ENCODE measurements at regions not wholly inside any gene's neighbourhood (a gene's known extent, or its start where the extent isn't known, plus 50 kb on each side); places are given as distances from the start of the nearest gene placed in this dataset.

GRCh38 chr15:39132954-39133600 is 447.8 kb upstream of the THBS1 start:
- CTCF ChIA-PET, result no interaction called here
- POLR2A ChIA-PET, result no interaction called here

GRCh38 chr15:39134282-39134681 is 446.6 kb upstream of the THBS1 start:
- ChIA-PET POLR2A (no interaction called here), CTCF (no interaction called here)
- H3K4me1 ChIP-seq (ENCODE audit: control extremely low read depth in 1 of 4, control insufficient read depth in 4 of 4, insufficient read depth in 4 of 4, low read length in 3 of 4), result peaks cover 0 to 4% (median 2%) of the 10 kb centered on the region in 4 experiments
- H3K36me3 ChIP-seq (ENCODE audit: control insufficient read depth in 4 of 4, insufficient read depth in 4 of 4, low read length in 3 of 4), result no peaks in the 10 kb centered on the region
- WGBS (ENCODE audit: insufficient coverage), result no CpG with 5 or more reads among the region's 1 CpG
- H3K27ac ChIP-seq (ENCODE audit: insufficient read depth in 1 of 2, low read depth in 1 of 2, low read length in 2 of 2, poor library complexity in 1 of 2, severe bottlenecking in 2 of 2), result no peak overlapping the region
- no peak overlapping the region for H3K4me3 ChIP-seq (ENCODE audit: control insufficient read depth in 1 of 7, extremely low read depth in 1 of 7, insufficient read depth in 4 of 7, low read depth in 2 of 7, low read length in 6 of 7)
- no peaks in the 10 kb centered on the region for H3K27me3 ChIP-seq (replicated peaks in 2 of 5; ENCODE audit: control insufficient read depth in 4 of 5, insufficient read depth in 5 of 5, low read length in 4 of 5)
- no peaks in the 10 kb centered on the region for H3K9me3 ChIP-seq (ENCODE audit: control extremely low read depth in 1 of 5, control insufficient read depth in 4 of 5, insufficient read depth in 2 of 5, low read depth in 1 of 5, low read length in 4 of 5)
- no peak for DNase-seq

More at GRCh38 chr15:39132954-39133600, 447.8 kb upstream of the THBS1 start:
- Histone ChIP-seq H3K27me3 (replicated peaks in 2 of 5; ENCODE audit: control insufficient read depth in 4 of 5, insufficient read depth in 5 of 5, low read length in 4 of 5) (no peaks in the 10 kb centered on the region), H3K4me1 (ENCODE audit: control extremely low read depth in 1 of 4, control insufficient read depth in 4 of 4, insufficient read depth in 4 of 4, low read length in 3 of 4) (peaks cover 0 to 14% (median 10%) of the 10 kb centered on the region in 4 experiments), H3K27ac (ENCODE audit: insufficient read depth in 1 of 2, low read depth in 1 of 2, low read length in 2 of 2, poor library complexity in 1 of 2, severe bottlenecking in 2 of 2) (no peak overlapping the region), H3K9me3 (ENCODE audit: control extremely low read depth in 1 of 5, control insufficient read depth in 4 of 5, insufficient read depth in 2 of 5, low read depth in 1 of 5, low read length in 4 of 5) (no peaks in the 10 kb centered on the region), H3K36me3 (ENCODE audit: control insufficient read depth in 4 of 4, insufficient read depth in 4 of 4, low read length in 3 of 4) (no peaks in the 10 kb centered on the region), H3K4me3 (ENCODE audit: control insufficient read depth in 1 of 7, extremely low read depth in 1 of 7, insufficient read depth in 4 of 7, low read depth in 2 of 7, low read length in 6 of 7) (no peak overlapping the region)
- WGBS (ENCODE audit: insufficient coverage), result 70% methylated on average over 2 of the region's 2 CpGs
- DNase-seq, result peak in 2 of 3 donors; percentile 31

GRCh38 chr15:39135989-39136388 is 444.9 kb upstream of the THBS1 start:
- H3K9me3 ChIP-seq (ENCODE audit: control extremely low read depth in 1 of 5, control insufficient read depth in 4 of 5, insufficient read depth in 2 of 5, low read depth in 1 of 5, low read length in 4 of 5), result no peaks in the 10 kb centered on the region
- H3K36me3 ChIP-seq (ENCODE audit: control insufficient read depth in 4 of 4, insufficient read depth in 4 of 4, low read length in 3 of 4), result no peaks in the 10 kb centered on the region
- ChIA-PET CTCF (no interaction called here), POLR2A (no interaction called here)
- no peaks in the 10 kb centered on the region for H3K27me3 ChIP-seq (replicated peaks in 2 of 5; ENCODE audit: control insufficient read depth in 4 of 5, insufficient read depth in 5 of 5, low read length in 4 of 5)
- H3K4me3 ChIP-seq (ENCODE audit: control insufficient read depth in 1 of 7, extremely low read depth in 1 of 7, insufficient read depth in 4 of 7, low read depth in 2 of 7, low read length in 6 of 7), result no peak overlapping the region
- H3K27ac ChIP-seq (ENCODE audit: insufficient read depth in 1 of 2, low read depth in 1 of 2, low read length in 2 of 2, poor library complexity in 1 of 2, severe bottlenecking in 2 of 2), result no peak overlapping the region
- H3K4me1 ChIP-seq (ENCODE audit: control extremely low read depth in 1 of 4, control insufficient read depth in 4 of 4, insufficient read depth in 4 of 4, low read length in 3 of 4), result peaks cover 0 to 12% (median 6%) of the 10 kb centered on the region in 4 experiments
- WGBS (ENCODE audit: insufficient coverage), result 100% methylated on average over 4 of the region's 7 CpGs
- no peak for DNase-seq

- ChIA-PET CTCF (interaction anchor here (1.2 kb wide), 1 partner anchor 441 kb away, joined by 3 read pairs; no protein-coding TSS in a partner anchor), POLR2A (interaction anchor here (1.0 kb wide), 1 partner anchor 13 kb away, joined by 3 read pairs; no protein-coding TSS in a partner anchor)
- H3K9me3 ChIP-seq (ENCODE audit: control extremely low read depth in 1 of 5, control insufficient read depth in 4 of 5, insufficient read depth in 2 of 5, low read depth in 1 of 5, low read length in 4 of 5), result no peaks in the 10 kb centered on the region
- H3K4me1 ChIP-seq (ENCODE audit: control extremely low read depth in 1 of 4, control insufficient read depth in 4 of 4, insufficient read depth in 4 of 4, low read length in 3 of 4), result peaks cover 0 to 23% (median 11%) of the 10 kb centered on the region in 4 experiments
- DNase-seq, result no peak
- no peak overlapping the region for H3K4me3 ChIP-seq (ENCODE audit: control insufficient read depth in 1 of 7, extremely low read depth in 1 of 7, insufficient read depth in 4 of 7, low read depth in 2 of 7, low read length in 6 of 7)
- no peaks in the 10 kb centered on the region for H3K36me3 ChIP-seq (ENCODE audit: control insufficient read depth in 4 of 4, insufficient read depth in 4 of 4, low read length in 3 of 4)
- WGBS (ENCODE audit: insufficient coverage), result 14% methylated on average over 1 of the region's 2 CpGs
- H3K27ac ChIP-seq (ENCODE audit: insufficient read depth in 1 of 2, low read depth in 1 of 2, low read length in 2 of 2, poor library complexity in 1 of 2, severe bottlenecking in 2 of 2), result peak overlapping the region in 1 of 2 experiments; percentile 3
- H3K27me3 ChIP-seq (replicated peaks in 2 of 5; ENCODE audit: control insufficient read depth in 4 of 5, insufficient read depth in 5 of 5, low read length in 4 of 5), result no peaks in the 10 kb centered on the region
Observed at GRCh38 chr15:39139431-39140059, 441.3 kb upstream of the THBS1 start.

- CTCF ChIA-PET, result interaction anchor here (1.2 kb wide), 1 partner anchor 440 kb away, joined by 3 read pairs; no protein-coding TSS in a partner anchor
- 0% methylated on average over 1 of the region's 3 CpGs for WGBS (ENCODE audit: insufficient coverage)
- DNase-seq, result peak; percentile 49 to 93 (median 87)
- no peak overlapping the region for H3K4me3 ChIP-seq (ENCODE audit: control insufficient read depth in 1 of 7, extremely low read depth in 1 of 7, insufficient read depth in 4 of 7, low read depth in 2 of 7, low read length in 6 of 7)
- POLR2A ChIA-PET, result interaction anchor here (1.0 kb wide), 1 partner anchor 13 kb away, joined by 3 read pairs; no protein-coding TSS in a partner anchor
- H3K36me3 ChIP-seq (ENCODE audit: control insufficient read depth in 4 of 4, insufficient read depth in 4 of 4, low read length in 3 of 4), result no peaks in the 10 kb centered on the region
- H3K27ac ChIP-seq (ENCODE audit: insufficient read depth in 1 of 2, low read depth in 1 of 2, low read length in 2 of 2, poor library complexity in 1 of 2, severe bottlenecking in 2 of 2), result peak overlapping the region; percentile 3 to 21
- no peaks in the 10 kb centered on the region for H3K27me3 ChIP-seq (replicated peaks in 2 of 5; ENCODE audit: control insufficient read depth in 4 of 5, insufficient read depth in 5 of 5, low read length in 4 of 5)
- peaks cover 0 to 24% (median 11%) of the 10 kb centered on the region in 4 experiments for H3K4me1 ChIP-seq (ENCODE audit: control extremely low read depth in 1 of 4, control insufficient read depth in 4 of 4, insufficient read depth in 4 of 4, low read length in 3 of 4)
- H3K9me3 ChIP-seq (ENCODE audit: control extremely low read depth in 1 of 5, control insufficient read depth in 4 of 5, insufficient read depth in 2 of 5, low read depth in 1 of 5, low read length in 4 of 5), result no peaks in the 10 kb centered on the region
Observed at GRCh38 chr15:39140060-39140604, 440.7 kb upstream of the THBS1 start.

- no peaks in the 10 kb centered on the region for H3K36me3 ChIP-seq (ENCODE audit: control insufficient read depth in 4 of 4, insufficient read depth in 4 of 4, low read length in 3 of 4)
- no peak overlapping the region for H3K4me3 ChIP-seq (ENCODE audit: control insufficient read depth in 1 of 7, extremely low read depth in 1 of 7, insufficient read depth in 4 of 7, low read depth in 2 of 7, low read length in 6 of 7)
- CTCF ChIA-PET, result no interaction called here
- POLR2A ChIA-PET, result no interaction called here
- H3K27ac ChIP-seq (ENCODE audit: insufficient read depth in 1 of 2, low read depth in 1 of 2, low read length in 2 of 2, poor library complexity in 1 of 2, severe bottlenecking in 2 of 2), result no peak overlapping the region
- DNase-seq, result no peak
- H3K4me1 ChIP-seq (ENCODE audit: control extremely low read depth in 1 of 4, control insufficient read depth in 4 of 4, insufficient read depth in 4 of 4, low read length in 3 of 4), result peaks cover 0 to 24% (median 11%) of the 10 kb centered on the region in 4 experiments
- peaks cover 0 to 1% (median 0%) of the 10 kb centered on the region in 5 experiments for H3K9me3 ChIP-seq (ENCODE audit: control extremely low read depth in 1 of 5, control insufficient read depth in 4 of 5, insufficient read depth in 2 of 5, low read depth in 1 of 5, low read length in 4 of 5)
- H3K27me3 ChIP-seq (replicated peaks in 2 of 5; ENCODE audit: control insufficient read depth in 4 of 5, insufficient read depth in 5 of 5, low read length in 4 of 5), result no peaks in the 10 kb centered on the region
Observed at GRCh38 chr15:39142500-39142899, 438.4 kb upstream of the THBS1 start.

- 87% methylated on average over 3 of the region's 5 CpGs for WGBS (ENCODE audit: insufficient coverage)
- Histone ChIP-seq H3K9me3 (ENCODE audit: control extremely low read depth in 1 of 5, control insufficient read depth in 4 of 5, insufficient read depth in 2 of 5, low read depth in 1 of 5, low read length in 4 of 5) (peaks cover 0 to 1% (median 0%) of the 10 kb centered on the region in 5 experiments), H3K27me3 (replicated peaks in 2 of 5; ENCODE audit: control insufficient read depth in 4 of 5, insufficient read depth in 5 of 5, low read length in 4 of 5) (no peaks in the 10 kb centered on the region), H3K36me3 (ENCODE audit: control insufficient read depth in 4 of 4, insufficient read depth in 4 of 4, low read length in 3 of 4) (no peaks in the 10 kb centered on the region), H3K4me1 (ENCODE audit: control extremely low read depth in 1 of 4, control insufficient read depth in 4 of 4, insufficient read depth in 4 of 4, low read length in 3 of 4) (peaks cover 0 to 24% (median 11%) of the 10 kb centered on the region in 4 experiments), H3K4me3 (ENCODE audit: control insufficient read depth in 1 of 7, extremely low read depth in 1 of 7, insufficient read depth in 4 of 7, low read depth in 2 of 7, low read length in 6 of 7) (no peak overlapping the region), H3K27ac (ENCODE audit: insufficient read depth in 1 of 2, low read depth in 1 of 2, low read length in 2 of 2, poor library complexity in 1 of 2, severe bottlenecking in 2 of 2) (no peak overlapping the region)
- DNase-seq, result no peak
- ChIA-PET POLR2A (no interaction called here), CTCF (interaction anchor here (1.2 to 1.8 kb wide), 2 partner anchors 14 to 29 kb away, joined by 3 to 5 read pairs; no protein-coding TSS in a partner anchor)
Observed at GRCh38 chr15:39143479-39143878, 437.4 kb upstream of the THBS1 start.
